ENCODE measurements at regions not wholly inside any gene's neighbourhood (a gene's known extent, or its start where the extent isn't known, plus 50 kb on each side); places are given as distances from the start of the nearest gene placed in this dataset.

GRCh38 chr4:167541286-167541685 lies 307.0 kb upstream of the SPOCK3 start:
- intact Hi-C loops (cut with micrococcal nuclease) = no loop called here
- Histone ChIP-seq H3K36me3 (no peaks in the 10 kb centered on the region), H3K27ac (replicated peaks) (no peak overlapping the region), H3K4me1 (no peaks in the 10 kb centered on the region), H3K4me3 (no peak overlapping the region), H3K27me3 (ENCODE audit: low read depth) (no peaks in the 10 kb centered on the region), H3K9me3 (replicated peaks) (peaks cover 42% of the 10 kb centered on the region)
- no peak for DNase-seq
- no peak for TF ChIP-seq CTCF (IDR thresholded peaks at IDR 0.05; ENCODE audit: borderline replicate concordance)

- H3K27me3 ChIP-seq (ENCODE audit: low read depth) = no peaks in the 10 kb centered on the region
- DNase-seq = no peak
- intact Hi-C loops (cut with micrococcal nuclease) = no loop called here
Measured at GRCh38 chr4:167544391-167544790, 310.1 kb upstream of the SPOCK3 start.

GRCh38 chr4:167550021-167550420 lies 315.7 kb upstream of the SPOCK3 start:
- Histone ChIP-seq H3K9me3 (replicated peaks) (peaks cover 22% of the 10 kb centered on the region), H3K27ac (replicated peaks) (no peak overlapping the region), H3K4me1 (no peaks in the 10 kb centered on the region), H3K27me3 (ENCODE audit: low read depth) (no peaks in the 10 kb centered on the region), H3K36me3 (no peaks in the 10 kb centered on the region), H3K4me3 (no peak overlapping the region)
- no peak for DNase-seq
- intact Hi-C loops (cut with micrococcal nuclease) = no loop called here
- TF ChIP-seq CTCF (IDR thresholded peaks at IDR 0.05; ENCODE audit: borderline replicate concordance) = no peak

More at GRCh38 chr4:167544391-167544790, 310.1 kb upstream of the SPOCK3 start:
- no peak overlapping the region for H3K4me3 ChIP-seq
- H3K27ac ChIP-seq (replicated peaks) = no peak overlapping the region
- TF ChIP-seq CTCF (IDR thresholded peaks at IDR 0.05; ENCODE audit: borderline replicate concordance) = no peak
- H3K36me3 ChIP-seq = no peaks in the 10 kb centered on the region
- H3K9me3 ChIP-seq (replicated peaks) = peaks cover 40% of the 10 kb centered on the region
- no peaks in the 10 kb centered on the region for H3K4me1 ChIP-seq

- intact Hi-C loops (cut with micrococcal nuclease) = no loop called here
- TF ChIP-seq CTCF (IDR thresholded peaks at IDR 0.05; ENCODE audit: borderline replicate concordance) = no peak
- H3K27me3 ChIP-seq (ENCODE audit: low read depth) = no peaks in the 10 kb centered on the region
- no peaks in the 10 kb centered on the region for H3K36me3 ChIP-seq
- no peaks in the 10 kb centered on the region for H3K4me1 ChIP-seq
- peaks cover 21% of the 10 kb centered on the region for H3K9me3 ChIP-seq (replicated peaks)
- no peak for DNase-seq
- H3K27ac ChIP-seq (replicated peaks) = no peak overlapping the region
- H3K4me3 ChIP-seq = no peak overlapping the region
Measured at GRCh38 chr4:167555338-167556022, 321.2 kb upstream of the SPOCK3 start.

GRCh38 chr4:167578906-167579305 lies 344.6 kb upstream of the SPOCK3 start:
- intact Hi-C loops (cut with micrococcal nuclease) = no loop called here
- no peak overlapping the region for H3K27ac ChIP-seq (replicated peaks)
- H3K9me3 ChIP-seq (replicated peaks) = peaks cover 60% of the 10 kb centered on the region
- no peaks in the 10 kb centered on the region for H3K4me1 ChIP-seq
- H3K4me3 ChIP-seq = no peak overlapping the region
- no peak for DNase-seq
- TF ChIP-seq CTCF (IDR thresholded peaks at IDR 0.05; ENCODE audit: borderline replicate concordance) = no peak
- no peaks in the 10 kb centered on the region for H3K36me3 ChIP-seq
- H3K27me3 ChIP-seq (ENCODE audit: low read depth) = no peaks in the 10 kb centered on the region
